Right lobe of liver (tissue), 4 donors: ENCODE measurements at regions not wholly inside any gene's neighbourhood (a gene's known extent, or its start where the extent isn't known, plus 50 kb on each side); places are given as distances from the start of the nearest gene placed in this dataset.

Experiments
- POLR2A ChIP-seq: fragments of 450-650 bp; IDR thresholded peaks from one replicate; pipeline ENCODE4 v1.6.1; 2017; ENCODE audit warnings: antibody characterized with exemption, mild to moderate bottlenecking
- TF ChIP-seq, protein P1 (sequence below), 4 donors: fragments of 200-600 bp in 3 of 4; fragments of 450-650 bp in 1 of 4; IDR thresholded peaks; one replicate each; pipeline versions ENCODE4 v1.5.1 to v1.8.0; 2016 to 2022; ENCODE audit warnings: antibody characterized with exemption in 4 of 4, mild to moderate bottlenecking in 2 of 4
- donor health status: DM: no; HTN: no; CAD: no.
- donor health status: DM: no; HTN: no; CAD: no.
- donor health status: DM: no; HTN: yes; CAD: no.

DNA sequence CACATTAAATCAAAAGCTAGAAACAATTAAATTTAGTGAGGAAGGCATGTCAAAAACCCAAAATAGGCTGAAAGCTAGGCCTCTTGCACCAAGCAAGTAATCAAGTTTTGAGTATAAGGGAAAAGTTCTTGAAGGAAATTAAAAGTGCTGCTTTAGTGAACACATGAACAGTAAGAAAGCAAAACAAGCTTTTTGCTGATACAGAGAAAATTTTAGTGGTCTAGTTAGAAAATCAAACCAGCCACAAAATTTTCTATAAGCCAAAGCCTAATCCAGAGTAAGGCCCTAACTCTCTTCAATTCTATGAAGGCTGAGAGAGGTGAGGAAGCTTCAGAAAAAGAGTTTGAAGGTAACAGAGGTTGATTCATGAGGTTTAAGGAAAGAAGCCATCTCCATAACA, 116.2 kb downstream of the CYB561 start:
- TF ChIP-seq, protein P1, sequence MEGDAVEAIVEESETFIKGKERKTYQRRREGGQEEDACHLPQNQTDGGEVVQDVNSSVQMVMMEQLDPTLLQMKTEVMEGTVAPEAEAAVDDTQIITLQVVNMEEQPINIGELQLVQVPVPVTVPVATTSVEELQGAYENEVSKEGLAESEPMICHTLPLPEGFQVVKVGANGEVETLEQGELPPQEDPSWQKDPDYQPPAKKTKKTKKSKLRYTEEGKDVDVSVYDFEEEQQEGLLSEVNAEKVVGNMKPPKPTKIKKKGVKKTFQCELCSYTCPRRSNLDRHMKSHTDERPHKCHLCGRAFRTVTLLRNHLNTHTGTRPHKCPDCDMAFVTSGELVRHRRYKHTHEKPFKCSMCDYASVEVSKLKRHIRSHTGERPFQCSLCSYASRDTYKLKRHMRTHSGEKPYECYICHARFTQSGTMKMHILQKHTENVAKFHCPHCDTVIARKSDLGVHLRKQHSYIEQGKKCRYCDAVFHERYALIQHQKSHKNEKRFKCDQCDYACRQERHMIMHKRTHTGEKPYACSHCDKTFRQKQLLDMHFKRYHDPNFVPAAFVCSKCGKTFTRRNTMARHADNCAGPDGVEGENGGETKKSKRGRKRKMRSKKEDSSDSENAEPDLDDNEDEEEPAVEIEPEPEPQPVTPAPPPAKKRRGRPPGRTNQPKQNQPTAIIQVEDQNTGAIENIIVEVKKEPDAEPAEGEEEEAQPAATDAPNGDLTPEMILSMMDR (IDR thresholded peaks at IDR 0.05) = no peak
- no peak for TF ChIP-seq POLR2A
